CD4-positive, alpha-beta T cell treated with Interferon gamma for 1 hour (primary cell): ENCODE measurements at regions not wholly inside any gene's neighbourhood (a gene's known extent, or its start where the extent isn't known, plus 50 kb on each side); places are given as distances from the start of the nearest gene placed in this dataset.

Experiments
- DNase-seq: peaks from one replicate; pipeline ENCODE4 v3.0.0-alpha.2; 2020

GRCh38 chr16:82567175-82567574 is 59.6 kb upstream of the CDH13 start:
- DNase-seq = no peak

GRCh38 chr16:82563401-82563800 is 63.4 kb upstream of the CDH13 start:
- DNase-seq = no peak

- DNase-seq = no peak
Measured at GRCh38 chr16:82562183-82562683, 64.5 kb upstream of the CDH13 start.

- no peak for DNase-seq
Measured at GRCh38 chr16:82560805-82561325, 65.9 kb upstream of the CDH13 start.

- DNase-seq = no peak
Measured at GRCh38 chr16:82544378-82545160, 82.2 kb upstream of the CDH13 start.

- DNase-seq = no peak
Measured at GRCh38 chr16:82542714-82543113, 84.1 kb upstream of the CDH13 start.

GRCh38 chr16:82541103-82541502 is 85.7 kb upstream of the CDH13 start:
- DNase-seq = no peak

GRCh38 chr16:82535764-82536163 is 91.0 kb upstream of the CDH13 start:
- DNase-seq = no peak

- DNase-seq = no peak
Measured at GRCh38 chr16:82535262-82535661, 91.5 kb upstream of the CDH13 start.

GRCh38 chr16:82533189-82533588 is 93.6 kb upstream of the CDH13 start:
- no peak for DNase-seq

- DNase-seq = no peak
Measured at GRCh38 chr16:82530883-82531282, 95.9 kb upstream of the CDH13 start.

GRCh38 chr16:82527101-82527500 is 99.7 kb upstream of the CDH13 start:
- no peak for DNase-seq

- DNase-seq = no peak
Measured at GRCh38 chr16:82524976-82525375, 101.8 kb upstream of the CDH13 start.

GRCh38 chr16:82523815-82524214 is 103.0 kb upstream of the CDH13 start:
- no peak for DNase-seq

- DNase-seq = no peak
Measured at GRCh38 chr16:82522026-82522425, 104.7 kb upstream of the CDH13 start.

- no peak for DNase-seq
Measured at GRCh38 chr16:82518811-82519210, 108.0 kb upstream of the CDH13 start.

- DNase-seq = no peak
Measured at GRCh38 chr16:82514262-82514661, 112.5 kb upstream of the CDH13 start.

- DNase-seq = no peak
Measured at GRCh38 chr16:82510789-82511305, 115.9 kb upstream of the CDH13 start.

- no peak for DNase-seq
Measured at GRCh38 chr16:82509691-82510430, 116.9 kb upstream of the CDH13 start.

GRCh38 chr16:82506692-82507670 is 119.8 kb upstream of the CDH13 start:
- DNase-seq = no peak

GRCh38 chr16:82504836-82505235 is 121.9 kb upstream of the CDH13 start:
- DNase-seq = no peak

- no peak for DNase-seq
Measured at GRCh38 chr16:82499302-82499701, 127.5 kb upstream of the CDH13 start.

GRCh38 chr16:82497139-82497538 is 129.6 kb upstream of the CDH13 start:
- no peak for DNase-seq
